ENCODE measurements at regions not wholly inside any gene's neighbourhood (a gene's known extent, or its start where the extent isn't known, plus 50 kb on each side); places are given as distances from the start of the nearest gene placed in this dataset.
"Not testable (repeated sequence)": the region's sequence is repeated elsewhere in the genome, so short reads cannot be mapped to it uniquely, and the experiment has no call there.

DNA sequence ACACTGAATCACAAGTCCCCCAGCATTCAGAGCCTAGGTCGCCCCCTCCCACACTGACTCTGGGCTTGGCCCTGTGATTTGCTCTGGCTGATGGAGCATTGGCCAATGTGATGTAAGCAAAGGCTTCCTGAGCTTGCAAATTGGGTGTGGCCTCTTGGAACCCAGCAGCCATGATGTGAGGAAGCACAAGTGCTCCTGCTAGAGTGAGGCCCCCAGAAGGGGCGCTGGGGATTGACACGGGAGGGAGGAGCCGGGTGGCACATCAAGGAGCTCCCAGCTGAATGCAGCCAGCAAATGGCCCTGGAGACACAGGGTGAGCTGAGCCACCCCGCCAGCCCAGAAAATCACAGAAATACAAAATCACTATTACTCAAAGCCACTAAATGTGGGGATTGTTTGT is 308.5 kb downstream of the C16orf95 start:
- no peak for DNase-seq

DNA sequence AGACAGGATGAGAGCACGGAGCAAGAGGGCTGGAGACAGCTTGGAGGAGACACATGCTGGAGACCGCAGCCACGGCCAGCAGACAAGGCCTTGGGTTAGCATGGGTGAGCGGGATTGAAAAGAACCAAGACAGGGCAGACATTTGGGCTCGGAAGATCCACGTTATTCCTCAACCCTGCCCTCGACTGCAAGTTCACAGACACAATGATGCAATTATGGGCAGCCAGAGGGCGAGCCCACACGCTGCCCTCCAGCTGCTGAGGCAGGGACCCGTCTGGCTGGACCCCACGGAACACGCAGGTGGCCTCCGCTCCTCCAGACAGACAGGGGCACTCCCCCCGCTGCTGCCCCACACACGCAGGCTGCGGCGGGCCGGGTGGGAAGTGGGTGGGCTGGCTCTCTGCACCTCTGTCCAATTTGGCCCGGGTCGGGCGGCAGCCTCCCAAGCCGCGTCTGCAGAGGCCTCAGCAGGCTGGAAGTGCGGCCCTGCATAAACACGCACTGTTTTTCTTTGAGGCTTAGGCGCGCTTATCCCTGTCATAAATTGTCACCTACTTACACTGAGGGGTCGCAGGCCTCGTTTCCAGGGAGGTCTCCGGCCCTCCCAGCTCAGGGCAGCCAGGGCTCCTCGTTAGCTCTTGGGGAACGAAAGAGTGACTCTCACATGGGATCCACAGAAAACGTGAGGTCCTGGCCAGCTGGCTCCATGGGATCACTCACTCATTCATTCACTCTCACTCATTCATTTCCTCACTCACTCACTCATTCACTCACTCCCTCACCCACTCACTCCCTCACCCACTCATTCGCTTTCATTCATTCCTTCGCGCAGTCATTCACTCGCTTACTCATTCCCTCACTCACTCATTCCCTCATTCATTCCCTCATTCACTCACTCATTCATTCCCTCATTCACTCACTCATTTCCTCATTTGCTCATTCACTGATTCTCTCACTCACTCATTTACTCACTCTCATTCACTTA is 303.9 kb downstream of the C16orf95 start:
- no peak for DNase-seq

DNA sequence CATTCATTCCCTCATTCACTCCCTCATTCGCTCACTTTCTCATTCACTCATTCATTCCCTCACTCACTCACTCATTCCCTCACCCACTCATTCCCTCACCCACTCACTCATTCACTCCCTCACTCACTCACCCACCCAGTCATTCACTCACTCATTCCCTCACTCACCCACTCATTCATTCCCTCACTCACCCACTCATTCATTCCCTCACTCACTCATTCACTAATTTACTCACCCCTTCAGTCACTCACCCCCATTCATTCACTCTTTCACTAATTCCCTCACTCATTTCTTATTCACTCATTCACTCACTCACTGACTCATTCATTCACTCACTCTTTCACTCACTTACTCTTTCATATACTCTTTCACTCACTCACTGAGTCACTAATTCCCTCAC is 303.1 kb downstream of the C16orf95 start:
- no peak for DNase-seq

DNA sequence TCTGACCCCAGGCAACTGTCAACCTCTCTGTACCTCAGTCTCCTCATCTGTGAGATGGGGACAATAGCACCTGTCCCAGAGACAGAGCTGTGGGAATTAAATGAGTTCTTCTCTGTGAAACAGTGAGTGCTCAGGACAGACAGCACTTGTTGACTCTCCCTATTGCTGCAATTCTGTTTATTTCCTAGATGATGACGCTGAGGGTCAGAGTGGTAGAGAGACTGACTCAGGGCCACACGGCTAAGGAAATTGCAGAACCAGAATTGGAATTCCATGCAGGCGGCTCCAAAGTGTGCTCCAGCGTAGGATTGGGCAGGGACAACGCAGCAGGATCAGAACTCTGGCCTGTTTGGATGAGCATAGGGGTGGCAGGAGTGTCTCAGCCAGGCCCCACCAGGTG is 302.2 kb downstream of the C16orf95 start:
- DNase-seq = no peak

- DNase-seq = no peak
Observed at GRCh38 chr16:87016046-87017035, 300.9 kb downstream of the C16orf95 start.

- peak; percentile 89 for DNase-seq
Observed at GRCh38 chr16:87017371-87018012, 299.7 kb downstream of the C16orf95 start.

DNA sequence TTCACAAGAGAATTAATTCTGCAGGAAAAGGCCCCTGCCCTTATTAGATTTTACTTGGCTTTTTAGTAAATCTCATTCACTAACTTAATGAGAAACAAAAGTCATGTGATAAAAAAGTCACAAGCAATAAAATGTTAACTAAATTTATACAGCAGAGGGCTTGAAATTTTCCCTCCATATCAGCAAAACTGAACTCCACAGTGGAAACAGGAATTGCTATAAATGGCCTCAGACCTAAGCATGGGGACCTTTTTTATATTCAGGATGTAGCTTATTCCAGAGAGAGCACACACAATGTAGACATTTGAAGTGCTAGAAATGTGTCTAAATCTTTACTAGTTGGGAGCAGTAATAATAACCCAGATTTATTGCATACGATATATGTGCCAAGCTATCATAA is 291.5 kb downstream of the C16orf95 start:
- DNase-seq = no peak

DNA sequence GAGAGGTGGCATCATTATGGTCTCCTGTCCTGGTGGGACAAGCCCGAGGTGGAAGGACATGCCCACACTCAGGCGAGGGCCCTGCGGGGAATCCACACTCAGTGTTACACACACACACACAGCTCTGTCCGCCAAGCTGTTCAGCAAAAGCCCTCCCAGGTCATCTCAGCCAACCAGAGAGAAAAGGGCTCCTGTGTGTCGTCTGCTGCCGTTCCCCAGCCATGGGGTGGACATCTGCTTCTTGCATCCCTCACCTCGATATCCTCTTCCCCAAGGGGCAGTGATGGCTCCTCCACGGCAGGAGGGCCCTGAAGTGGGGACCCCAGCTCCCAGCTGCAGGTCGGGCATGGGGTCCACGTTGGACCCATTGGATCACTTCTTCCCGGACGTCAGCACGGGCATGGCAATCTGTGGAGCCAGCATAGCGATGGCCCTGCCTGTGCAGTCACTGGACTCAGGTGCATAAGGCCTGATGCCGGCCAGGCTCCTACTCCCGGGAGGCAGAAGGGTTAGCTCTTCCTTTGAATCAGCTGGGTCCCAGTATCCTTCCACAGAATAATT is 290.1 kb downstream of the C16orf95 start:
- DNase-seq = no peak

DNA sequence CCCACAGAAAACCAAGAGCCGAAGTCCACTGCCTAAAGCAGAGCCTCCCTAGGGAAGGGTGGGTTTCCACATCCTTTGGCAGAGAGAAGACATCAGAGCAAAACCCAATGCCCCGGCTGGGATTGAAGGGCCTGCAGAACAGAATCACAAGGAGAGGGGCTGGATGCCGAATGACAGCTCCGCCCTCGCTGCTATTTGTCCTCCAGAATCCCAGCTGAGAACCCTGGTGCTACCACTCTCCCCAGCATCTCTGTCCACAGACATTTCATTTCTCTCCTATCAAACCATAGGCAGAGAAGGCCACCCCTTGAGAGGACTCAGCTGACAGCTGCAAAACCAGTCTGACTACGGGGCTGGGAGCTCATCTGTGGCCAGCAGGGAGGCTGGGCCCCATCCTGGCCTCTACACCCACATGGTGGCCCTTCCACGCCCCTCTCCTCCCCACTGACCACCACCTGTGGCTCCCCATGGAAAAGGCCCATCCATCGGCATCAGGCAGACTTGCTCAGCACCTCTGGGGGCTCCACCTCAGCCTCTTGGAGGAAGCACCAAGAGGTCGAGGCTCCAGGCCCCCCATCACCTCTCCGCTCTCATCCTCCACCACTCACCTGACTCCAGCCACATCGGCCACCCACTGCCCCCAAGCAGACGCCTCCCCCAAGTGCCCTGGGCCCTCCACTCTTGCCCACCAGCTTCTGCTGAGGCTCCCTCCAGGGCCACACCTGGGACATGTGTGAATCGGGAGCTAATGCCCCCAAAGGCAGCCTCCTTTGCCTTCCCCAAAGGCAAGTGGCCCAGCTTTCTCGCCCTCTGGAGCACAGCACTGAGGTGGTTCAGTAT is 288.5 kb downstream of the C16orf95 start:
- no peak for DNase-seq

- no peak for DNase-seq
Observed at GRCh38 chr16:87032554-87032953, 284.6 kb downstream of the C16orf95 start.

GRCh38 chr16:87033021-87033471 is 284.1 kb downstream of the C16orf95 start:
- DNase-seq = no peak

DNA sequence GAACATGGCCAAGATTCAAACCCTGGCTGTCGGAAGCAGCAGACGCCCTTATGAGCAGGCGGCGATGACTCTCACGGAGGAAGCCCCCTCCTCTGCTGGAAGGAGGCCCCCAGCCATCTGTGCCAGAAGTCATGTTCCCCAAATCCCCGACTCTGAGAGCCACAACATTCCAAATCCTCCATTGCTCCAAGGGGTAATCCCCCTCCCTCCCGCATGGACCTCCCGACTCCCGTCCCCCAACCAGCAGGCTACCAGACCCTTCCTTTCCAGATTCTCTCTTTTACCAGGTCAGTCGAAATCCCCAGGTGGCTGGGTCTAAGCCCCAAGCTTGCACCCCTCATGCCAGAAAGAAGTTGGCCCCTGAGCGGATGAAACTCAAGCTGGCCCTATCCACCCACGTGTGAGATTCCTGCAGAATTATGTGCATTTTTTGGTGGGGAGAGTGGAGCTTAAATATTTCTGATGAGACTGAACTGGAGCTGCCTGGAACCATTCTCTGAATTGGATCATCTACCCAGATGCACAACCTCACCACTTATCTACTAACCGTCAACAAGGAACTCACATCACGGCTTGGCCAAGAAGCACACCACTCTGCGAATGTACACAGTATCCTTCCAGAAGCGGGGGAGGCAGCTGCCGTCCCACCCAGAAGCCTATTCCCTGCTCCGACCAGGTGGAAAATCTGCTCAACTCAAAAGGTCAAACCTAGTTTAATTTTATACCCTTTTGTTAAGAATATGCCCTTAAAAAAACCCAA is 283.5 kb downstream of the C16orf95 start:
- DNase-seq = no peak

- no peak for DNase-seq
Observed at GRCh38 chr16:87034317-87034716, 282.9 kb downstream of the C16orf95 start.

DNA sequence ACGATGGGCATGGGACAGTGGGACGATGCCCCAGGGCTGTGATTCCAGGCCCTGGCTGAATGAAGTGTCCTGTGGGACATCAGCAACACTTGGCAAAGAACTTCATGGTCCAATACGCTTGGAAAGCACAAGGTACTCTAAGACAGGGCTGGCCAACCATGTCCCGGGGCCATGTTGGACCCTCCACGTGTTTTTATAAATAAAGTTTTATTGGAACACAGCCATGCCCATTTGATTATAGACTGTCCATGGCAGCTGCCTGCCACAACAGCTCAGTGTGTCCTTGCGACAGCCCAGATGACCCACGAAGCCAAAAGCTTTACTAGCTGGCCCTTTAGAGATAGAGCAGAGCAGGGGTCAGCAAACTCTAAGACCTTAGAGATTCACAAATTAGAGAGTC is 282.1 kb downstream of the C16orf95 start:
- DNase-seq = no peak

- DNase-seq = no peak
Observed at GRCh38 chr16:87037012-87037411, 280.2 kb downstream of the C16orf95 start.

DNA sequence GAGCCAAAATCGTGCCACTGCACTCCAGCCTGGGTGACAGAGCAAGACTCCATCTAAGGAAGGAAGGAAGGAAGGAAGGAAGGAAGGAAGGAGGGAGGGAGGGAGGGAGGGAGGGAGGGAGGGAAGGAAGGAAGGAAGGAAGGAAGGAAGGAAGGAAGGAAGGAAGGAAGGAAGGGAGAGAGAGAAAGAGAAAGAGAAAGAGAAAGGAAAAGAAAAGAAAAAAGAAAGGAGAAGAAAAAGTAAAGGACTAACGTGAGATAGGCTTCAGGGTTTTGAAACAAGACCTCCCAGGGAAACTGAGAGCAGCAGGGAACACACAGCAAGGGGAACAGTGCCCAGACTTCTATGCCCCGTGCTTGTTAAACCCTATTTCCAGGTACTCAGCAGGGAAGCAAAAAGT is 278.7 kb downstream of the C16orf95 start:
- not testable (repeated sequence) for DNase-seq

GRCh38 chr16:87040169-87041117 is 276.7 kb downstream of the C16orf95 start:
- DNase-seq = no peak

GRCh38 chr16:87041286-87041685 is 275.9 kb downstream of the C16orf95 start:
- no peak for DNase-seq

DNA sequence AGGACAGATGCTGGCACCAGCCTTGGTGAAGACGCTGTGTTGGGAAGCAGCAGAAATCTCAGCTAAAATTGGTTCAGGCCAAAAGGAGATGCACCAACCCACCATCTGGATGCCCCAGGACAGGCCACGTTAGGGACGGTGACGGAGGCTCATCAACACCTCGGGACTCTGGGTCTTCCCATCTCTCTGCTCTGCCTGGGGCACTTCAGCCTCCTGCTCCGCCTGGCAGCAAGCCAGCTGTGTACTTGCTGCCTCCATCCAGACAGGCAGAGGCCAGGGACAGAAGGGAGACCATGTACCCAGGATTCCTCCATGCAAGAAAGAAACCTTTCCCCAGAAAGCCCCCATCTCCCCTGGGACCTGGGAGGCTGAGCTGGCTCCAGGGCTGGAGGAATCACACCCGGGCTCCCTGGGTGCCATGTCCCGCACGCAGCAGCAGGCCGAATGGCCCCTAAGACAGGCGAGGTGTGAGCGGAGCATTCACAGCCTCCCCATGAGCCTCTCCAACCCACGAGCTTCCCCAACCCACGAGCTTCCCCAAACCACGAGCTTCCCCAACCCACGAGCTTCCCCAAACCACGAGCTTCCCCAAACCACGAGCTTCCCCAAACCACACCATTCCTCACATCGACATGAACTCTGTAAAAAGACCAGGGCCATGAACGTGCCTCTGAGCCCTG is 274.5 kb downstream of the C16orf95 start:
- no peak for DNase-seq

Data from EL (cell line).